ENCODE measurements at regions not wholly inside any gene's neighbourhood (a gene's known extent, or its start where the extent isn't known, plus 50 kb on each side); places are given as distances from the start of the nearest gene placed in this dataset.
A peak's percentile ranks its signal among the peaks of the same experiment; 100 is the strongest.
"Not testable (repeated sequence)": the region's sequence is repeated elsewhere in the genome, so short reads cannot be mapped to it uniquely, and the experiment has no call there.

DNA sequence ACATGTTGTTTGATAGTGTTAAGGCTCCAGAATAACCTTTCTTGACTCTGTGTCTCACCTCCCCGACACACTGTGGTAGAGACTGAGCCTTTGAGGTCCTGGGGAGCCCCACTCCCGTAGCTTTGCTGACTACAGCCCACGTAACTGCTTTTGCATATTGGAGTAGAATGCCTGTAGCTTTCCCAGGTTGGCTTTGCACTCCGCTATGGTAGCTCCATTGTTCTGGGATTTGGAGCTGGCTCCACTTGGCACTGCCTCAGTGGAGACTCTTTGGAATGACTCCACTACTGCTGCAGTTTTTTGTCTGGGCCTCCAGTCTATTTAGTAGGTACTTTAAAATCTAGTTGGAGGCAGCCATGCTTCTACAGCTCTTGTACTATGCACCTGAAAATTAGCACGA lies 56.2 kb upstream of the ANXA1 start:
- no peak for DNase-seq

DNA sequence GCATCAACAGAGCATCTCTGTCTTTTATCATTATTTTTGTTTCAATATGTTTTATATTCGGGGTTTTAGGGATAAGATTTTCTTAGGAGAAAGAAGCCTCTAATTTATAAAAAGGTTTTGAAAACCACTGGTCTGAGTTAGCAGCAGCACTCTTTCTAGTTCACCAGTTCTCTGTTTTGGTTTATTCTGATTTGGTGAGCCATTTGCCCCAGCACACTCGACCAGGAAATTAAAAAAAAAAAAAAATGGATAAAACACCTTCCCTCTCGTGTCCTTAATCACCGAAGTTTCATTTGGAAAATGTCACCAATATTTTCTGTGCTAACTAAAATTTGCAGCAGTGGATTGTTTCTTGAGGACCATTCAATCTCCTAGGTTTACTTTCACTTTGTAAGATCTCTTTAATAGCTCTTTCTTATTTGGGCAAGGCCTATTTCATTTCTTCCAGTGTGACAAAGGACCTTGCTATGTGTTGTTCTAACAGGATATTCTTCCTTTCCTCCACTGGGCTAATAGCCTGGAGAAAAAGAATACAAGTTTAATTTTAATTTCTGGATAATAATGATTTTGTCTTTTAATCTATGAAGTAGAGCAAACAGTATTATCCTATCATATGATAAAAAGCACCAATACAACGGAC lies 57.8 kb upstream of the ANXA1 start:
- DNase-seq: no peak

DNA sequence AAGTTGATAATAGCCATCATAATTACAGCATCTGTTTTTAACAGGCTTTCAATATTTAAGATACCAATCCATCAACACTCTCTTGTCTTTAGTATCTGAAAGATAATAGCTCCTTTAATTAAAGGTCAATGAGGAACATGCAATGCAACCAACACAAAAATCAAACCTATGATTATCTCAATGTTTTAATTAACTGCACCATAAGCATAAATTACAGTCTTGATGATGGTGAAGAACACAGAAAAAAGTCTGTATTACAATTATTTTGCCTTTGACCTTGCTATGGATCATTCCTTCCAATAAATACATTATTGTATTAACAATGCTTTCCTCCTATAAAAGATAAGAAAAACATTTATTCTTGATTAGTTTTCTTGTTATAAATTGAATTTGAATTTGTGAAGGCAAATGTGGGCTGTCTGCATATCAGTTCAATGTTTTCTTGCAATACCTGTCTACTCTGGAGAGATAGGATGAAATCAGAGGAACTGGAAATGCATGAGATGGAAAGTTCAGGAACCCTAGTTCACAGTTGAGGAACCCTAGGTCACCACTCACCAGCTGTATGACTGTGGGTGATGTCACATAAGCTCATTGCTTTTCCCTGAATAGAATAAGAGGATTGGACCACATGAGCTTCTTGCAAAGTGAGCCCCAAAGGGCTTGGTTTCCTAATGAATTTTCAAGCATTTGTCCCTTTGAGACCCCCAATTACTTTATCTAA lies 58.5 kb upstream of the ANXA1 start:
- no peak for DNase-seq

DNA sequence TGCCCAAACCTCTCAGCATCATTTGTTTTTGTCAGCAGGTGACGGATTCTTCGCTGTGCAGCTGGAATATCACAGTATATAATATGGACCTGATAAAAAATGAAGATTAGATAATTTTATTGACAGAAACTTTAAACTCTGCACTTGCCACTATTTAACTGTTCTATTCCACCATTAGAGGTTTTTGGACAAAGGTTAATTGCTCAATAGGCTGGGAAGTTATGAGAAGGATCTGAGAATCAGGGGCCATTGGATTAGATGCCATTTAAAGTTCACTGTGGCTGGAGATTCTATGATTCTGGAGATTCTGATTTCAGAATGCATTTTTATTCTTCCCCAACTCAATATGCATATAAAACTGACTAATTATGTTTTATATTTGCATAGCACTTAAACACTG lies 59.8 kb upstream of the ANXA1 start:
- DNase-seq: no peak

DNA sequence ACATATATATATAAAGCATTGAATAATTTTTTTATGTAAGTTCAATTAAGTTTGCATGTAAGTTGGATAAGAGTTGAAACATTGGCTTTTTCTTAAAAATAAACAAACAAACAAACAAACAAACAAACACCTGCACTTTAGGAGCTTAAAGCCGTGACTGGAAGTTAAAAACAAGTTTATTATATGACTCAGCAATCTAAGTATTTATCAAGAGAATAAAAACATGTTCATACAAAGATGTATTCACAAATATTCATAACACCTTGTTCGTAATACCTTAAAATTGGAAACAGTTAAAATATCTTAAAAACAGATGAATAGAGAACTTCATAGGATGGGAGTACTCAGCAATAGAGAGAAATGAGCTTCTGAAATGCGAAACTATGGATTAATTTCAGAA lies 61.5 kb upstream of the ANXA1 start:
- no peak for DNase-seq

DNA sequence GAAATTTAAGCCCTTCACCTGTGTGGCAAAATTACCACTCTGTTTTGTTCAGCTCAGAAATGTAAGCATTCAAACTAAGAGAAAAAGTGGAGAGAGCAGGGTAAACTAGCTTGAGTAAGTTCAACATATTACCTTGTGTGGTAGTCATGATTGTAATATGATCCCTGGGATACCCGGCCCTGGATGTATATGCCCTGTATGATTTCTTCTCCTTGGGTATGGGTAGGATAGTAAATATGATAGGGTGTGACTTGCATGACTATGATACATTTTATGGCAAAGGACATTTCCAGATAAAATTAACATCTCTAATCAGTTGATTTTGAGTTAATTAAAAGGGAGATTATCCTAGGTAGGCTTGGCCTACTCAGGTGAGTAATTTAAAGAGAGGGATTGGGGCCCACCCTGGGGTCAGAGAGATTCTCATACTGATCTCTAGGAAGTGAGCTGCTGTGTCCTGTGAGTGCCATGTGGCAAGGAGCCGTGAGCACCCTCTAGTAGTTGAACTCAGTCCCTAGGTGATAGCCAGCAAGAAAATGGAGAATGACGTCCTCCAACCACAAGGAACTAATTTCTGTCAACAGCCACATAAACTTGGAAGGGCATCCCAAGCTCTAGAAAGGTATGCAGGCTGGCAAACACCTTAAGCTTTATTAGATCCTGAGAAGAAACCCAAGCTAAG lies 62.2 kb upstream of the ANXA1 start:
- DNase-seq: no peak

DNA sequence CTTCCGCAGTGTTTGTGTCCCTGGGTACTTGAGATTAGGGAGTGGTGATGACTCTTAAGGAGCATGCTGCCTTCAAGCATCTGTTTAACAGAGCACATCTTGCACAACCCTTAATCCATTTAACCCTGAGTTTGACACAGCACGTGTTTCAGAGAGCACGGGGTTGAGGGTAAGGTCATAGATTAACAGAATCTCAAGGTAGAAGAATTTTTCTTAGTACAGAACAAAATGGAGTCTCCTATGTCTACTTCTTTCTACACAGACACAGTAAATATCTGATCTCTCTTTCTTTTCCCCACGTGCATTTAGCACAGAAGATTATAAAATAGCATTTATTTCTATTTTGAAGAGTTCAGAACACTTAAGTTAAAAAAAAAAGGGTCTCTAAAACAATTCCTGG lies 63.8 kb upstream of the ANXA1 start:
- DNase-seq: not testable (repeated sequence)

DNA sequence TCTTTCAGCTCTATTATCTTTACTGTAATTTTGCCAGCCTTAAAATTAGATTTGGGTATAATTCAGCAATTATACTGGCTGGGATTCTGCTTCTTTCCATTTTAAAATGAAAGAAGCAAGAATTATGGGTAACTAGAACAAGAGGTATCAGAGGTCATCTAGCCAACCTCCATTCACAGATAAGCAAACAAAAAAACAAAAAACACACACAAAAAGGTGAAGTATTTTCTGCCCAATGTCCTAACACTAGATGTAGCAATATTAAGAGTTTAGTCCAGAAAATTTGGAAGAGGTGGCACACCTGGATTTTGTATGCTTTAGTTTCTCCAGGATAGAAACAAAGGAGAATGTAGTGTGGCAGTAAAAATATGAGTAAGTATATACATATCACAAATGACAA lies 68.1 kb upstream of the ANXA1 start:
- DNase-seq: no peak

DNA sequence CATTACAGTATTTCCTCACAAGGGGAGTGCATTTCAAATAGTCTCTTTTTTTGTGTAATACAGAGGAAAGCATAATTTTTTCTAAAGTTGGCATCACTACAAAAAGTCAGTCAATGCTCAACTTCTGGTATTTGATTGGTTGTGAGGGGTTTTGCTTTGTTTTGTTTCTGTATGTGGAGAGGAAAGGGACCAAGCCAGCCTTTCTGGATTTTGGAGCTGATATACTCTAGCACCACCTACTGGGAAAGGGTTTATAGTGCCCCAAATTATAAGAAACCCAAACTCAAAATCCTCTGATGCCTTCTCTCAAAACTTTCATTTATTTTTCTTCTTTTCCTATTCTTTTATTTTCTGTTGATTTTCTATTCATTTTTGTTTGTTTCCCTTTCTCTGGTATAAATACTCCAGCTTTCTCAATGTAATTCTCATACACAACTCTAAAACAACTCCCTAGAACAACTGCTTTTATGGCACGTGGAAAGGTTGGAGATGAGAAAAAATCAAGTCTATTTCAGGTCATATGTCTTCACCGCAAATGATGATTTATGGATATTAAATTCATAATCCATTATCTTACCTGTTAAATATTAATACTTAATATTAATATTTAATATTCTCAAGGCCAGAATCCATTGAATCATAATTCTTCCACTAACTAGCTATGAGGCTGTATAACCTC lies 69.5 kb upstream of the ANXA1 start:
- peak in 1 of 2 experiments; percentile 17 for DNase-seq

DNA sequence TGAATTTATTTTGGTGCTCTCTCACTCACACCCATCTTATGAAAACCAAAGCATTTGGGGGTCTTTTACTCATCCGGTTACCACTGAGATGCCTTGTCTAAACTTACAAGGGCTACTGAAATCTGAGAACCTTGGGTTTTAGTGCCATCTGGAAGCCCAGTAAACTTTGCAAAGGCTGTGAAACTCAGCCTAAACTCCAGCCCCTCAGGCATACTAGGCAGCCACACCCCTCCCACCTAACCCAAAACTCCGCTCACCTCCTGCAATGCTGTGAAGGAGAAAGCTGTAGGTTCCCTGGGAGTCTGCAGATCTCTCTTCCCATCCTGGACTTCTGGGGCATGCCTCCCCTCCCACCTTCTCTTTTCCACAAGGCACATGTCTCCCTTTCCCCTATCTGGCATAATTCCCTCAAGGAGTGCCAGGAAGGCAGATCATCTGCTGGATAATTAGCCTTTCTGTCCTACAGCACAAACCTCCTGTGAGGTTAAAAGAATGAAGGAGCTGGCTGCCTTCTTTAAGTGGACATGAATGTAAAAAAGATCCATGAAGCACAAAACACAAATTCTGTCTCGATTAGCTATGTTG lies 71.5 kb upstream of the ANXA1 start:
- DNase-seq: no peak

DNA sequence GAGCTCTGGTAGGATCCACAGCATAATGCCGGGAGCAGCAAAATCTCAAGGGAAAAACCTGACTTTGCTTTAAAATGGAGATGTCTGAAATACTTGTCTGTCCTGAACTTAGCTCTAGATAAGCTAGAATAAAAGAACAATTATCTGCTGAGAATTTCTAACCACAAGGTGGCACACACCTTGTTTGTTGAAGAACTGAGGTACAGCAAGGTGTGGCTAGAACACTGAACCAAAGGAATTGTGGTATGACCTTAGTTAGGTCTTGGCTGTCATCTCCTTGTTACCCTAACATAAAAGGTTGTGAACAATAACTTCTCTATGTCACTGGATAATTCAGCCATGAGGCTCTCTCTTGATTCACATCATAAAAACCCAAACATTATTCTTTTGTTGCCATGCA lies 72.3 kb upstream of the ANXA1 start:
- no peak for DNase-seq

DNA sequence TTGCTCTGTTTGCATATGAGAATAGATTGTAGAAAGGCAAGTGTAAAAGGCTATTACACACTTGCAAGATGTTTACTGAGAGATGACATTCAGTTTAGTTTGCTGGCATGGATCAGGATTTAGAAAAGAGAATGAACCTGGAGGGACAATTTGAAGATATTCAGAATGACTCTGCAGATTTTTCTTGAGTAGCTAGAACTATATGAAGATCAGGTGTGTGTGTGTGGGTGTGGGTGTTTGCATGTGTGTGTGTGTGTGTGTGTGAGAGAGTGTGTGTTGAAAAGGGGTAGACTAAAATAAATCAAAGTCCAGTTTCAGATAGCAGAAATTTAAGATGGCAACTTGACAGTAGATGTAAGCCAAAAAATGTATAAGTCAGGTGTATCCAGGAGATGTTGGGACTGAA lies 74.0 kb upstream of the ANXA1 start:
- no peak for DNase-seq

DNA sequence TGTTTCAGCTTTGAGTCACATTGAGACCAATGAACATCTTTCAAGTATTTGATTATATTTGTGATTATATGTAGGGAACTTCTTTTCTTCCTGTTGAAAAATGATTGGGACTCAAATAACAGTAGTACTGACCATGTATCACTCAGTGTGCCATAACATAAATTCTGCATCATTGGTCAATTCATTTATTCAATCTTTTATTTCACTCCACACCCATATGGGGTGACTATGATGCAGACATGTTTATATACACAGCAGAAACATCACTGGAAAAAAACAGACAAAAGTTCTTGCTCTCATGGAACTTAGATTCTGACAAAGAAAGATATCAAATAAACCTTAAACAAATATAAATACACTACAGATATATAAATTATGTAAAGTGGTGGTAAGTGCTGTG lies 74.7 kb upstream of the ANXA1 start:
- DNase-seq: no peak

DNA sequence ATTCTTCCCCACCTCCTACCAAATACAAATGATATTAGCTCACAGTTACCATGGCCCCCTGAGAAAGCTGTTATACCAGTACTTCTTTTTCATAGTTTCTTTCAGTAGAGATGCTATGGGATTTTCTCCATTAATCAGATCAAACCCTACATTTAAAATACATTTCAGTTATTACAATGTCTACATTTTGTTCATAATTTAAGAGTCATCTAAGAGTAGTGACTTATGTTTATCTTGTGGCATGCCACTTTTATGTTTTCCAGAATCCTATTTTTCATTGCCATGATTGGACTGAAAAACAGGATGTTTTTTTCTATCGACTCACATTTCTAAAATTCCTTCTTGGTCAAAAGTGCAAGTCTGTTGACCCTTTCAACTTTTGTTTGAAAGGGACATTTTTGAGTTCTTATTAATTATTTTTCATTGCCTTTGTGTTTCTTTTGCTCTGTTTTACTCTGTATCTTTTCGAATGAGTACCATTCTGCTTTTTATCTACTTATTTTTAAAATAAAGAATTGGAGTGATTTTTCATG lies 77.4 kb upstream of the ANXA1 start:
- DNase-seq: no peak

DNA sequence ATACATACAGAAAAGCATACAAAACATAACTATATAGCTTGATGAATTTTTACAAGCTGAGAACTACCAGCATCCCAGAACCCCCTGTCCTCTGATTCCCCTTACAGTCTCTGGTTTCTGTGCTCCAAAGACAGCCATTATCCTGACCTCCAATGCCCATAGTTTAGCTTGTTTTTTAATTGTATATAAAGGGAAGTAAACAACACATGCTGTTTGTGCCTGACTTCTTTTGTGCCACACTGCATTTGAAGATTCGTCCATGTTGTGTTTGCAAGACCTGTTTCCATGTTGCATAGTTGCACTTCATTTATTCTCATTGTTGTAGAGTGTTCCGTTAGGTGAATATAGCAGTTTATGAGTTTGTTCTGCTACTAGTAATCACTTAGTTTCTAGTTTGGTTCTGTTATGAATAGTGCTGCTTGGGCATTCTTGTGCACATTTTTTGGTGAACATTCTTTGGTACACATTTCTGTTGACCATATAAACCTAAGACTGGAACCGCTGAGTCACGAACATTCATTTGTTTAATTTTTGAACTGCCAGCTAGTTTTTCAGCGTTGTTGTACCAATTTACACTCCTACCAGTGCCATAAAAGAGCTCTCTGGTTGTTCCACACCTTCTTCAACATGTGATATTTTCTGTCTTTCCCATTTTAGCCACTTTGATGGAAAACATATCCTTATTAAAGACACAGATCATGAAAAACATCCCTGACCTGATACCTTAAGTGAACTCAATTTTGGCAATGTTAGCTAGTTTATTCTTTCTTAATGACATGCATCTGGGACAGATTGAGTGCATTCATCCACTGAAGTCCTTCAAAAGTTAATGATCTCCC lies 78.1 kb upstream of the ANXA1 start:
- DNase-seq: no peak

DNA sequence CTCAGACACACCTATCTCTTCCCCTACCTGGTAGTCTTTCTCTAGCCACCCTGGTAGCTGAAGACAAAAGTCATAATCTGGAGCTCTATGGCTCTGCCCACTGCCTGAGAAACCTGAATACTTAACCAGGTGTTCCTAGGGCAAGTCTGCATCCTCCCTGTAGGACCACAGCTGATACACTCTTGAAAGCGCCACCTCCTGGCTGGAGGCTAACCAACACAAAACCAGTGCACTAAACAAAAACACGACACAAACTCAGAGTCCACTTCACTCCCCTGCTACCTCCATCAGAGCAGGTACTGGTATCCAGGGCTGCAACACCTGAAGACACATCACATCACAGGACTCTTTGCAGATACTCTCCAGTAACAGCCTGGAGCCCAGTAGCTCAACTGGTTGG lies 84.6 kb upstream of the ANXA1 start:
- no peak for DNase-seq

DNA sequence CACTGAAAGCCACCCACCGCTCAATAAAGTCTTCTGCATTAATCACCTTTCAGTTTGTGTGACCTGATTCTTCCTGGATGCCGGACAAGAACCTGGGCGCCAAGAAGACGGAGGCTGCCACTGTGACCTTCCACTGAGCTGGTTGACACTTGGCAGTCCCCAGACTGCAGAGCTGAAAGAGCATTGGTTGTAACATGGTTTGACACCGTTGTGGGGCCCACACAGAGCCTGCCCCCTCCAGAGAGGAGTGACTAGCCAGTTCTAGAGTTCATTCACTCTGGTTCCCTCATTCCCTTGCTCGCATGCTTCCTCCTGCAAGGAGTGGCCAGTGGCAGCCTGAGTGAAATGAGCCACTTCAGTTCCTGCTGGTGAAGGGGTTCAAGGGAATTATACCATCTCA lies 86.2 kb upstream of the ANXA1 start:
- DNase-seq: no peak

DNA sequence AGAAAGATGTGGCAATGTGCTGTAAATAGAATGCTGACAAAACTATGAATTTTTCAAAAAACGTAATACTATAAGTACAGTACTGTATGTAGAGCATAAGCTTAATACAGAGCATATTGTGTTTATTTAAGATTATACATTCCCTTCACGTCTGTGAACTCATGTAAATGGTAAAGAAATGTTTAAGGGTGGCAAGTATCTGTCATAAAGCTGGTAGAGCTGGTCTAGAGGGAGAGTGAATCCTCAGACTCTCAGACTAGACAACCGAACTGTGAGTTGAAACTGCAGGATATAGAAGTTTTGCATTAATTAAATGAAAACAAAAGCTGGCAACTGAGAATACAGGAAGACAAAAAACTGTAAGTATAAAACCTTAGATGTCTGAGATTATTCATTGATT lies 87.3 kb upstream of the ANXA1 start:
- DNase-seq: no peak

DNA sequence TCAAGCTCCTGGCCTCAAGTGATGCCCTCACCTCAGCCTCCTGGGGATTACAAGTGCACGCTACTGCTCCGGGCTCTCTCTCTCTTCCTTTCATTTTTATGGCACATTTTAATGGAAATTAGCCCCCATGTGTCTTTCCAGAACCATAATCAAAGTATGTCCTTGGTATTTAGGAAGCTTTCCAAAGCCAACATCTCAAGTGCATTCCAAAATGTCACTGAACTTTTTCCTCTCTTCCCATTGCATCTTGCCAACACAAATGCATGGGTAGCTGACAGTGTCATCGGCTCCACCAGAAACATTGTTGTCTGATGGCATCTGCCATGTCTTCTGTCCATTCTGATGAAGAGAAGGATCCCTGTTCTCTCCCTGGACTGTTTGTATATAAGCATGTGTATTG lies 90.5 kb upstream of the ANXA1 start:
- DNase-seq: no peak

DNA sequence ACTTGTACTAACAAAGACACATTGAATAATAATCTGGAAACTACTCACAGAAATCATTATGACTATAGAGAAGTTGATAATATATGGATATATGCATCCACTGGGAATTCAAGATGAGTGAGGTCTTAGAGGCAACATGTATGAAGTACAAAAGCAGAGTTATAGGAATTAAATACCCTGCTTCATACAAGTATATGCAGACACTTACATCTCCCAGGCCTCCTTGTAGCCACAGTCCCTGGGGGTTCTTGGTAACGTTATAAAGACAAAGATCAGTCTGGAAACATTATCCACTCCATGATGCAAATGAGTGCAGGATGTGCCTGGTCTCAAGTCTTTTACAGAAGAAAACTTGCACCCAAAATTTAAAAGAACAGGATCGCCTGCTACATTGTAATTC lies 92.4 kb upstream of the ANXA1 start:
- DNase-seq: no peak

DNA sequence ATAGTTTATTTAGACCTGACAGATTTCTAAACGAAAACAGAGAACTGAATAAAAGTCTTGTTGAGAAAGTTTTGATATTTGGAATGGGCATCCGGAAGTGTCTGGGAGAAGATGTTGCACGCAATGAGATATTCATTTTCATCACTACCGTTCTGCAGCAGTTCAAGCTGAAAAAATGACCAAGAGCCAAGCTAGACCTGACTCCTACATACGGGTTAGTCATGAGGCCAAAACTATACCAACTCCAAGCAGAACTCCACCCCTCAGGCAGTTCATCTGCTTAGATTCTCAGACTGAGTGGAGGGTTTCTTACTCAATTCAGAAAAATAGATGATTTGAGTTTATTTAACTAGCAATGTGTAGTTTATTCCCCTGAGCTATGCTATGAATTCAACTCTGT lies 95.4 kb upstream of the ANXA1 start:
- no peak for DNase-seq

DNA sequence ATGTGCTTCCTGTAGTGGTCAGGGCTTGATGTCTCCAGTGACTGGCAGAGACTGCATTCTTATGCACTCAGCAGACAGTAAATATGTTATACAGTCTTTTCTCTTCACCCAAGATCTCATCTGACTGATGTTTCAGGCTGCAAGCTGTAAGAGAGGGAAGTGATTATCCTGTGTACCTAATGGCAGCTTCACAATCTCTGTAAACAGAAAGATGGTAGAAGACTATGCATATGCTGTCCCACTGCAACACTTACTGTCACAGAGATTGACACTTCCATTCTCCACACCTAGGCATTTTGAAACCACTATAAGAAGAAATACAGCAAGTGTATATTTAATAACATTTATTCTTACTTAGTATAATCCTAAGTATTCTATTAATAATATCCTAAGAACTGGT lies 97.6 kb upstream of the ANXA1 start:
- no peak for DNase-seq
